NCI-H2029 treated with DMSO at 0.1 percent for 48 hours (cell line): ENCODE measurements at regions not wholly inside any gene's neighbourhood (a gene's known extent, or its start where the extent isn't known, plus 50 kb on each side); places are given as distances from the start of the nearest gene placed in this dataset.

Experiments
- DNase-seq: peaks from one replicate; lab custom pipeline; 2025; lab: John Stamatoyannopoulos, UW

- no peak for DNase-seq
These were observed 53.2 kb upstream of the TFEC start for GRCh38 chr7:116083796-116084195.

- DNase-seq = no peak
These were observed 56.0 kb upstream of the TFEC start for GRCh38 chr7:116086547-116087045.

GRCh38 chr7:116087291-116087690, 56.7 kb upstream of the TFEC start:
- DNase-seq = no peak

GRCh38 chr7:116087984-116088383, 57.4 kb upstream of the TFEC start:
- DNase-seq = no peak

- no peak for DNase-seq
These were observed 58.7 kb upstream of the TFEC start for GRCh38 chr7:116089293-116089692.

GRCh38 chr7:116093516-116094301, 63.1 kb upstream of the TFEC start:
- DNase-seq = no peak

- DNase-seq = no peak
These were observed 64.8 kb upstream of the TFEC start for GRCh38 chr7:116095396-116095795.

- no peak for DNase-seq
These were observed 66.9 kb upstream of the TFEC start for GRCh38 chr7:116097365-116098009.

GRCh38 chr7:116098175-116098574, 67.6 kb upstream of the TFEC start:
- no peak for DNase-seq

- DNase-seq = no peak
These were observed 70.1 kb upstream of the TFEC start for GRCh38 chr7:116100626-116101025.

GRCh38 chr7:116101704-116102103, 71.1 kb upstream of the TFEC start:
- DNase-seq = no peak

- DNase-seq = no peak
These were observed 80.9 kb upstream of the TFEC start for GRCh38 chr7:116111475-116111874.

GRCh38 chr7:116113310-116113709, 82.7 kb upstream of the TFEC start:
- DNase-seq = no peak

- DNase-seq = no peak
These were observed 89.5 kb upstream of the TES start for GRCh38 chr7:116120839-116121238.

GRCh38 chr7:116122972-116123595, 87.3 kb upstream of the TES start:
- no peak for DNase-seq

GRCh38 chr7:116128139-116128538, 82.2 kb upstream of the TES start:
- DNase-seq = no peak

- DNase-seq = no peak
These were observed 75.0 kb upstream of the TES start for GRCh38 chr7:116135306-116135705.

- peak; percentile 10 for DNase-seq
These were observed 72.0 kb upstream of the TES start for GRCh38 chr7:116138202-116138801.

- DNase-seq = no peak
These were observed 71.3 kb upstream of the TES start for GRCh38 chr7:116139007-116139406.

- DNase-seq = no peak
These were observed 70.5 kb upstream of the TES start for GRCh38 chr7:116139807-116140206.

GRCh38 chr7:116142374-116142773, 68.0 kb upstream of the TES start:
- no peak for DNase-seq

GRCh38 chr7:116142850-116143249, 67.5 kb upstream of the TES start:
- no peak for DNase-seq
